H1 (cell line): ENCODE measurements at regions not wholly inside any gene's neighbourhood (a gene's known extent, or its start where the extent isn't known, plus 50 kb on each side); places are given as distances from the start of the nearest gene placed in this dataset.

ENCODE experiments used
- CTCF ChIA-PET: fragments of 300-600 bp; sonication (Branson Sonifier 250); formaldehyde crosslinking; loops from one replicate; lab custom pipeline; 2021; ENCODE audit not compliant: partially characterized antibody; lab: Charles Lee
- POLR2A ChIA-PET: fragments of 300-600 bp; sonication (Branson Sonifier 250); formaldehyde crosslinking; loops from one replicate; lab custom pipeline; 2021; ENCODE audit warnings: inconsistent platforms; ENCODE audit not compliant: partially characterized antibody; lab: Charles Lee
- DNase-seq, 2 experiments: peaks; one replicate each; pipeline versions ENCODE4 v3.0.0 to v3.0.0-alpha.2; 2010 to 2022; ENCODE audit warnings: low spot score in 2 of 2, low read depth in 1 of 2, mixed read lengths in 1 of 2
- FAIRE-seq: peaks from 2 replicates; lab custom pipeline; 2011; peaks lifted over from hg19 to GRCh38; lab: Jason Lieb, UNC
- H2AFZ ChIP-seq: 2 replicates; pipeline ENCODE4 v1.8.1; 2012; ENCODE audit warnings: low read length, inconsistent platforms
- H2AK5ac ChIP-seq: 2 replicates; pipeline ENCODE4 v1.6.1; 2013; ENCODE audit warnings: low read depth, low read length
- H2BK120ac ChIP-seq: replicated peaks from 2 replicates; pipeline ENCODE3; 2013; ENCODE audit warnings: low read depth, low read length, inconsistent platforms
- H2BK12ac ChIP-seq: 2 replicates; pipeline ENCODE4 v1.6.1; 2013; ENCODE audit warnings: low read depth, low read length
- H2BK15ac ChIP-seq: 2 replicates; pipeline ENCODE4 v1.6.1; 2013; ENCODE audit warnings: low read length
- H2BK20ac ChIP-seq: 2 replicates; pipeline ENCODE4 v1.6.1; 2013; ENCODE audit warnings: low read length
- H2BK5ac ChIP-seq: 2 replicates; pipeline ENCODE4 v1.6.1; 2013; ENCODE audit warnings: low read depth, low read length
- H3K14ac ChIP-seq: 2 replicates; pipeline ENCODE4 v1.6.1; 2013; ENCODE audit warnings: inconsistent platforms; ENCODE audit not compliant: insufficient read length
- H3K18ac ChIP-seq: 2 replicates; pipeline ENCODE4 v1.6.1; 2013; ENCODE audit warnings: low read length; ENCODE audit errors: extremely low read depth
- H3K23ac ChIP-seq: 2 replicates; pipeline ENCODE4 v1.6.1; 2013; ENCODE audit warnings: inconsistent platforms; ENCODE audit not compliant: insufficient read length
- H3K23me2 ChIP-seq: 2 replicates; pipeline ENCODE4 v1.6.1; 2013; ENCODE audit warnings: low read depth, low read length
- H3K27ac ChIP-seq: 2 replicates; pipeline ENCODE4 v1.6.1; 2011; ENCODE audit warnings: low read depth, low read length, inconsistent platforms
- H3K27me3 ChIP-seq, 4 experiments: replicated peaks in 1 of 4; 1 replicate in 1 of 4; 2 replicates in 3 of 4; pipeline versions ENCODE4 v1.6.1 to v1.8.1; 2011 to 2013; ENCODE audit warnings: low read length in 3 of 4, mild to moderate bottlenecking in 3 of 4, inconsistent platforms in 2 of 4, mixed read lengths in 2 of 4, moderate library complexity in 1 of 4; ENCODE audit not compliant: control insufficient read depth in 3 of 4, insufficient read depth in 3 of 4; ENCODE audit errors: extremely low read depth in 1 of 4
- H3K36me3 ChIP-seq, 4 experiments: 2 replicates each; pipeline versions ENCODE4 v1.6.1 to v1.8.1; 2011 to 2013; ENCODE audit warnings: mild to moderate bottlenecking in 4 of 4, low read length in 3 of 4, moderate library complexity in 2 of 4, control low read depth in 1 of 4, inconsistent platforms in 1 of 4; ENCODE audit not compliant: insufficient read depth in 4 of 4, control insufficient read depth in 2 of 4
- H3K4ac ChIP-seq: replicated peaks from 2 replicates; pipeline ENCODE3; 2013; ENCODE audit warnings: low read length, low read depth, mixed read lengths, inconsistent platforms; ENCODE audit not compliant: insufficient read length
- H3K4me1 ChIP-seq, 4 experiments: replicated peaks in 1 of 4; 1 replicate in 1 of 4; 2 replicates in 3 of 4; pipeline versions ENCODE4 v1.6.1 to v1.8.1; 2011 to 2013; ENCODE audit warnings: low read length in 3 of 4, inconsistent platforms in 2 of 4, mixed read lengths in 1 of 4; ENCODE audit not compliant: insufficient read depth in 4 of 4, control insufficient read depth in 3 of 4
- H3K4me2 ChIP-seq, 2 experiments: 2 replicates each; pipeline versions ENCODE4 v1.6.1 to v1.8.1; 2011 to 2013; ENCODE audit warnings: low read depth in 2 of 2, low read length in 2 of 2, control low read depth in 1 of 2, inconsistent platforms in 1 of 2, mild to moderate bottlenecking in 1 of 2; ENCODE audit not compliant: insufficient read depth in 1 of 2
- H3K4me3 ChIP-seq, 4 experiments: fragments of 200-600, 300-600 bp in 1 of 4; sonication (generic), shearing (Covaris generic), sonication (Bioruptor Twin) in 1 of 4; 2 replicates each; pipeline versions ENCODE4 v1.5.1 to v1.8.1; 2011 to 2016; ENCODE audit warnings: low read length in 4 of 4, low read depth in 3 of 4, control low read depth in 2 of 4, inconsistent platforms in 2 of 4, mild to moderate bottlenecking in 2 of 4, mixed read lengths in 1 of 4, moderate library complexity in 1 of 4; ENCODE audit not compliant: insufficient read depth in 2 of 4; ENCODE audit errors: extremely low read depth in 1 of 4
- H3K56ac ChIP-seq: replicated peaks from 2 replicates; pipeline ENCODE3; 2013; ENCODE audit warnings: low read depth, mild to moderate bottlenecking, mixed read lengths, low read length, inconsistent platforms; ENCODE audit not compliant: insufficient read length
- H3K79me1 ChIP-seq: 2 replicates; pipeline ENCODE4 v1.6.1; 2013; ENCODE audit warnings: low read depth, low read length, control low read depth
- H3K79me2 ChIP-seq, 2 experiments: 2 replicates each; pipeline versions ENCODE4 v1.6.1 to v1.8.1; 2012 to 2013; ENCODE audit warnings: low read length in 2 of 2, mild to moderate bottlenecking in 2 of 2, inconsistent platforms in 1 of 2; ENCODE audit not compliant: insufficient read depth in 2 of 2, control insufficient read depth in 1 of 2
- H3K9ac ChIP-seq, 4 experiments: replicated peaks in 1 of 4; 1 replicate in 1 of 4; 2 replicates in 3 of 4; pipeline versions ENCODE4 v1.6.1 to v1.8.1; 2011 to 2013; ENCODE audit warnings: low read depth in 3 of 4, low read length in 3 of 4, control low read depth in 2 of 4, mild to moderate bottlenecking in 2 of 4, moderate library complexity in 2 of 4, inconsistent platforms in 1 of 4; ENCODE audit errors: extremely low read depth in 1 of 4
- H3K9me3 ChIP-seq, 2 experiments: 2 replicates each; pipeline versions ENCODE4 v1.6.1 to v1.8.1; 2012 to 2013; ENCODE audit warnings: mild to moderate bottlenecking in 2 of 2, moderate library complexity in 2 of 2, control low read depth in 1 of 2, inconsistent platforms in 1 of 2, low read depth in 1 of 2, low read length in 1 of 2, mixed read lengths in 1 of 2; ENCODE audit not compliant: insufficient read depth in 2 of 2
- H4K20me1 ChIP-seq, 2 experiments: replicated peaks in 1 of 2; 2 replicates each; pipeline versions ENCODE3 to v1.8.1; 2011 to 2013; ENCODE audit warnings: inconsistent platforms in 2 of 2, low read length in 2 of 2, mild to moderate bottlenecking in 1 of 2; ENCODE audit not compliant: insufficient read depth in 2 of 2, control insufficient read depth in 1 of 2
- H4K5ac ChIP-seq: 2 replicates; pipeline ENCODE4 v1.6.1; 2013; ENCODE audit warnings: low read length, low read depth, mixed read lengths, inconsistent platforms; ENCODE audit not compliant: insufficient read length
- H4K8ac ChIP-seq: 2 replicates; pipeline ENCODE4 v1.8.0; 2013; ENCODE audit warnings: mild to moderate bottlenecking, moderate library complexity, low read length, inconsistent platforms; ENCODE audit not compliant: insufficient read depth; ENCODE audit errors: extremely low read depth
- H4K91ac ChIP-seq: replicated peaks from 2 replicates; pipeline ENCODE3; 2013; ENCODE audit warnings: low read length, mixed read lengths, inconsistent platforms; ENCODE audit not compliant: insufficient read length
- CHD2 ChIP-seq: IDR thresholded peaks from 2 replicates; pipeline ENCODE4 v1.6.1; 2012; ENCODE audit warnings: low read length, improper control_type of control experiment
- CTBP2 ChIP-seq: IDR thresholded peaks from 2 replicates; pipeline ENCODE4 v1.7.0; 2011; ENCODE audit warnings: borderline replicate concordance, mild to moderate bottlenecking, moderate library complexity, mixed read lengths, low read length; ENCODE audit not compliant: insufficient read depth, insufficient read length
- NRF1 ChIP-seq: IDR thresholded peaks from 2 replicates; pipeline ENCODE4 v1.6.1; 2011; ENCODE audit warnings: mild to moderate bottlenecking, low read depth, low read length, improper control_type of control experiment
- PHF8 ChIP-seq: fragments of 200-600 bp; sonication (generic); conservative IDR thresholded peaks from 2 replicates; pipeline ENCODE4 v1.7.1; 2012; ENCODE audit warnings: low read depth, mild to moderate bottlenecking, inconsistent platforms, low read length, moderate library complexity
- POLR2AphosphoS5 ChIP-seq: IDR thresholded peaks from 2 replicates; pipeline ENCODE4 v1.6.1; 2011; ENCODE audit warnings: low read depth, low read length
- RNF2 ChIP-seq: fragments of 200-900, 300-1000 bp; sonication (generic); IDR thresholded peaks from 2 replicates; pipeline ENCODE4 v1.7.1; 2016; ENCODE audit warnings: borderline replicate concordance, low read depth, mild to moderate bottlenecking, antibody characterized with exemption, low read length; ENCODE audit not compliant: poor library complexity, severe bottlenecking; ENCODE audit errors: missing control alignments
- SIN3A ChIP-seq, 2 experiments: IDR thresholded peaks in 1 of 2; conservative IDR thresholded peaks in 1 of 2; 2 replicates each; pipeline ENCODE4 v1.6.1; 2011 to 2012; ENCODE audit warnings: low read length in 2 of 2, improper control_type of control experiment in 1 of 2, low read depth in 1 of 2, mild to moderate bottlenecking in 1 of 2
- YY1 ChIP-seq: IDR thresholded peaks from 2 replicates; pipeline ENCODE4 v1.6.1; 2011; ENCODE audit warnings: low read depth, mild to moderate bottlenecking, low read length
- WGBS, 2 experiments: shearing (Covaris generic) in 1 of 2; methylation state at CpG; one replicate each; pipeline versions ENCODE4 v1.1.6 to v1.1.7; 2013 to 2015; ENCODE audit warnings: low lambda C conversion rate in 2 of 2, mixed read lengths in 2 of 2, inconsistent platforms in 1 of 2, low coverage in 1 of 2, missing lambda C conversion rate in 1 of 2; ENCODE audit not compliant: insufficient replicate concordance in 2 of 2, insufficient coverage in 1 of 2, insufficient read length in 1 of 2; ENCODE audit errors: extremely low coverage in 1 of 2, missing lambda C conversion rate in 1 of 2; 5-methylcytosine and 5-hydroxymethylcytosine counted together

DNA sequence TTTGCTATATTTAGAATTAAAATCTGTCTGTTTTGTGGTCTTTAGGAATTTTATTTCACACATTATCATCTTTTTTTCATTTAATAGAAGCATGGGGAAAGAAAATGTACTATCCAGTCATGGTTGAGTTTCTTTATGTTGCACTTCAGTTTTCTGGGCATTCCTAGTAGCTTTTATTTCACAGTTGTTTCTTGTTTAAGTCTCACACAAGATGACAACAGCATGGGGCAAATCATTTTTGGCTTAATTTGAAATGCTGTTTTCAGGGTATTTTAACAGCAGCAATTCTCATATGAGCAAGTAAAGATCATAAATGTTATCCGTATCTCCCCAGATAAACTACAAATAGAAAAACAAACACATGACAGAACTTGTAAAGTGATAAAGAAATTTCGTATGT lies 1600.2 kb downstream of the PCDH9 start:
- POLR2A ChIA-PET = no interaction called here
- H3K79me1 ChIP-seq = no peaks in the 10 kb centered on the region
- FAIRE-seq (no peak), DNase-seq (no peak)
- no peaks in the 10 kb centered on the region for H3K27me3 ChIP-seq
- H2BK20ac ChIP-seq = no peak overlapping the region
- H3K4me2 ChIP-seq = no peak overlapping the region
- H2BK12ac ChIP-seq = no peak overlapping the region
- no peak overlapping the region for H3K56ac ChIP-seq
- no peaks in the 10 kb centered on the region for H3K79me2 ChIP-seq
- no peak overlapping the region for H4K5ac ChIP-seq
- no peak overlapping the region for H2AFZ ChIP-seq
- H4K8ac ChIP-seq = no peak overlapping the region
- no peak overlapping the region for H2AK5ac ChIP-seq
- no peak overlapping the region for H4K91ac ChIP-seq
- H2BK5ac ChIP-seq = no peak overlapping the region
- H3K36me3 ChIP-seq = no peaks in the 10 kb centered on the region
- H3K23me2 ChIP-seq = no peaks in the 10 kb centered on the region
- H3K4me3 ChIP-seq = no peak overlapping the region
- no peak overlapping the region for H2BK120ac ChIP-seq
- H3K9ac ChIP-seq = no peak overlapping the region
- no peak overlapping the region for H3K27ac ChIP-seq
- TF ChIP-seq CHD2 = no peak
- no peak for TF ChIP-seq NRF1
- no peak for TF ChIP-seq PHF8
- TF ChIP-seq YY1 = no peak
- no peak for TF ChIP-seq SIN3A (conservative IDR thresholded peaks at IDR 0.05 in 1 of 2, IDR thresholded peaks at IDR 0.05 in 1 of 2; ENCODE audit: low read depth in 1 of 2, low read length in 2 of 2)
- no peak for TF ChIP-seq RNF2
- no peak for TF ChIP-seq CTBP2
- no peak for TF ChIP-seq POLR2AphosphoS5
- H3K9me3 ChIP-seq = no peaks in the 10 kb centered on the region
- no peaks in the 10 kb centered on the region for H4K20me1 ChIP-seq
- no peak overlapping the region for H3K4ac ChIP-seq
- 91% methylated on average over 2 of the region's 2 CpGs; no CpG with 5 or more reads in 1 of the 2 experiments for WGBS, 2 experiments
- no peak overlapping the region for H3K18ac ChIP-seq
- H3K4me1 ChIP-seq = no peaks in the 10 kb centered on the region
- no peak overlapping the region for H3K14ac ChIP-seq
- H3K23ac ChIP-seq = no peak overlapping the region
- CTCF ChIA-PET = no interaction called here
- H2BK15ac ChIP-seq = no peak overlapping the region
